MM.1S (cell line): ENCODE measurements at regions not wholly inside any gene's neighbourhood (a gene's known extent, or its start where the extent isn't known, plus 50 kb on each side); places are given as distances from the start of the nearest gene placed in this dataset.

Source experiments
- DNase-seq: peaks from one replicate; pipeline ENCODE4 v3.0.0-alpha.2; 2015
- H2AFZ ChIP-seq: fragments of 300-600 bp; sonication (generic); 2 replicates; pipeline ENCODE4 v1.6.0; 2016; ENCODE audit warnings: antibody characterized with exemption, low read length
- H3F3A ChIP-seq: fragments of 300-600 bp; sonication (generic); 2 replicates; pipeline ENCODE4 v1.6.1; 2016; ENCODE audit warnings: mild to moderate bottlenecking, antibody characterized with exemption, low read length, moderate library complexity, mixed read lengths; ENCODE audit not compliant: insufficient read depth
- H3K27ac ChIP-seq: fragments of 300-600 bp; sonication (generic); 2 replicates; pipeline ENCODE4 v1.5.1; 2016; ENCODE audit warnings: mild to moderate bottlenecking, low read length
- H3K27me3 ChIP-seq: fragments of 300-600 bp; sonication (generic); replicated peaks from 2 replicates; pipeline ENCODE4 v1.6.0; 2016; ENCODE audit warnings: low read length; ENCODE audit not compliant: insufficient read depth
- H3K36me3 ChIP-seq: fragments of 300-600 bp; sonication (generic); replicated peaks from 2 replicates; pipeline ENCODE4 v1.6.1; 2016; ENCODE audit warnings: mild to moderate bottlenecking, low read length, mixed read lengths; ENCODE audit not compliant: insufficient read depth
- H3K4me1 ChIP-seq: fragments of 300-600 bp; sonication (generic); 2 replicates; pipeline ENCODE4 v1.6.1; 2016; ENCODE audit warnings: low read length, mixed read lengths
- H3K4me2 ChIP-seq: fragments of 300-600 bp; sonication (generic); 2 replicates; pipeline ENCODE4 v1.6.0; 2016; ENCODE audit warnings: low read depth, low read length
- H3K4me3 ChIP-seq: fragments of 300-600 bp; sonication (generic); 2 replicates; pipeline ENCODE4 v1.5.1; 2016; ENCODE audit warnings: low read length, mixed read lengths
- H3K79me2 ChIP-seq: fragments of 300-600 bp; sonication (generic); 2 replicates; pipeline ENCODE4 v1.6.1; 2016; ENCODE audit warnings: mixed run types, low read length, mixed read lengths
- H3K9ac ChIP-seq: fragments of 300-600 bp; sonication (generic); 2 replicates; pipeline ENCODE4 v1.6.1; 2016; ENCODE audit warnings: low read length, mixed read lengths
- H3K9me2 ChIP-seq: fragments of 300-600 bp; sonication (generic); replicated peaks from 2 replicates; pipeline ENCODE4 v1.6.1; 2016; ENCODE audit warnings: mild to moderate bottlenecking, low read length, mixed read lengths; ENCODE audit not compliant: insufficient read depth
- H3K9me3 ChIP-seq: fragments of 300-600 bp; sonication (generic); replicated peaks from 2 replicates; pipeline ENCODE4 v1.6.1; 2016; ENCODE audit warnings: mild to moderate bottlenecking, low read length, mixed read lengths; ENCODE audit not compliant: insufficient read depth
- H4K20me1 ChIP-seq: fragments of 300-600 bp; sonication (generic); 2 replicates; pipeline ENCODE4 v1.6.1; 2016; ENCODE audit warnings: mild to moderate bottlenecking, low read length, moderate library complexity, mixed read lengths; ENCODE audit not compliant: insufficient read depth
- EZH2 ChIP-seq: fragments of 300-600 bp; sonication (generic); optimal IDR thresholded peaks from 2 replicates; pipeline ENCODE3; 2017; ENCODE audit warnings: low read depth, mild to moderate bottlenecking, antibody characterized with exemption, low read length, mixed read lengths
- EZH2phosphoT487 ChIP-seq: fragments of 300-600 bp; sonication (generic); IDR thresholded peaks from 2 replicates; pipeline ENCODE4 v1.6.1; 2018; ENCODE audit warnings: antibody characterized with exemption, low read length
- TF ChIP-seq, protein P1 (sequence below): fragments of 300-600 bp; sonication (generic); IDR thresholded peaks from 2 replicates; pipeline ENCODE4 v1.5.1; 2016; ENCODE audit warnings: antibody characterized with exemption, low read length, mixed read lengths

DNA sequence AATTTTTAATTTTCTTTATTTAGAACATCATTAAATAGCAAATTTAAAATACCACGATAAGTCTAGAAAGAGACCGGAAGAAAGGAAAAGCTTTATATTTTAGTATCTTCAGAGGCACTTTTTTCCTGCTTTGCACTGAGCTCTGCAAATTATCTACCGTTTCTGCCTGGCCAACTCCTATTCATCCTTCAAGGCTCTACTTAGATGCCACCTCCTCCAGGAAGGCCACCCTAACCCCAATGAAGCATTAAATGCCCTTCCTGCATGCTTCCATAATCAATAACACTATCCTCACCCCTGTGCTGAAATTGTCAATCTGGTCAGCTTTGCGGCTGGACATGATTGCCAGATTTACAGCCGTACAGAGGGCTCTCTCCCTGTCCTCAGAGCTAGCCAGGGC, 141.8 kb upstream of the CHST15 start:
- Histone ChIP-seq H3K27ac (no peak overlapping the region), H3K9me2 (no peaks in the 10 kb centered on the region), H3K36me3 (no peaks in the 10 kb centered on the region), H3F3A (no peaks in the 10 kb centered on the region), H3K4me3 (no peak overlapping the region), H2AFZ (no peak overlapping the region), H4K20me1 (no peaks in the 10 kb centered on the region), H3K4me2 (no peak overlapping the region), H3K4me1 (peaks cover 16% of the 10 kb centered on the region), H3K79me2 (no peaks in the 10 kb centered on the region), H3K9ac (no peak overlapping the region), H3K27me3 (no peaks in the 10 kb centered on the region), H3K9me3 (no peaks in the 10 kb centered on the region)
- TF ChIP-seq EZH2phosphoT487 (no peak), EZH2 (no peak)
- TF ChIP-seq, protein P1, sequence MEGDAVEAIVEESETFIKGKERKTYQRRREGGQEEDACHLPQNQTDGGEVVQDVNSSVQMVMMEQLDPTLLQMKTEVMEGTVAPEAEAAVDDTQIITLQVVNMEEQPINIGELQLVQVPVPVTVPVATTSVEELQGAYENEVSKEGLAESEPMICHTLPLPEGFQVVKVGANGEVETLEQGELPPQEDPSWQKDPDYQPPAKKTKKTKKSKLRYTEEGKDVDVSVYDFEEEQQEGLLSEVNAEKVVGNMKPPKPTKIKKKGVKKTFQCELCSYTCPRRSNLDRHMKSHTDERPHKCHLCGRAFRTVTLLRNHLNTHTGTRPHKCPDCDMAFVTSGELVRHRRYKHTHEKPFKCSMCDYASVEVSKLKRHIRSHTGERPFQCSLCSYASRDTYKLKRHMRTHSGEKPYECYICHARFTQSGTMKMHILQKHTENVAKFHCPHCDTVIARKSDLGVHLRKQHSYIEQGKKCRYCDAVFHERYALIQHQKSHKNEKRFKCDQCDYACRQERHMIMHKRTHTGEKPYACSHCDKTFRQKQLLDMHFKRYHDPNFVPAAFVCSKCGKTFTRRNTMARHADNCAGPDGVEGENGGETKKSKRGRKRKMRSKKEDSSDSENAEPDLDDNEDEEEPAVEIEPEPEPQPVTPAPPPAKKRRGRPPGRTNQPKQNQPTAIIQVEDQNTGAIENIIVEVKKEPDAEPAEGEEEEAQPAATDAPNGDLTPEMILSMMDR: no peak
- DNase-seq: no peak

DNA sequence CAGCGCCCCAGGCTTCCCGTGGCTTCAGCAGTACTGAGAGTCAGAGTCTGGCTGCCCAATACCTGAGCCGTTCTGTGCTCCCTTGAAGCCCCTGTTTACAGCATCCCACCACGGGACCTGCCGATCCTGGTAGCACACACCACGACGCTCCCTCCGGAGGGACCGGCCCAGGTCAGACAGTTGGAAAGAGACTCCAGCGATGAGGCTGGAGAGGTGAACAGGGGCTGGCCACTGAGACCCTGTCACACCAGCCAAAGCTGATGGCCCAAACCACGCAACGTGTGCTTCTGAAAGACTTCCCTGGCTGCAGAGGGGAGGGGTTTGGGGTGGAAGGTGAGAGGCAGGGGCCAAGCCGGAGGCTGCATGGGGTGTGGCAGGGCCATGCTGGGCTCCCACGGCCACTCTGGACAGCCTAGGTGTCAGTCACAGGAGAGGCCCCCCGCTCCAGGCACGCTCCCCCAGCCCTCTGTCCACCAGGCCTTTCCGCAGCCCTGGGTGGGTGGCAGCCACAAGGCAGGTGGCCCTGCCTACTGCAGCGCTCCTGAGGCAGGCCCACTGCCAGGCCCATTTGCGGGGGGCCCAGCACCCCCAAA, 140.2 kb upstream of the CHST15 start:
- TF ChIP-seq EZH2phosphoT487: no peak
- TF ChIP-seq, protein P1: no peak
- TF ChIP-seq EZH2: no peak

DNA sequence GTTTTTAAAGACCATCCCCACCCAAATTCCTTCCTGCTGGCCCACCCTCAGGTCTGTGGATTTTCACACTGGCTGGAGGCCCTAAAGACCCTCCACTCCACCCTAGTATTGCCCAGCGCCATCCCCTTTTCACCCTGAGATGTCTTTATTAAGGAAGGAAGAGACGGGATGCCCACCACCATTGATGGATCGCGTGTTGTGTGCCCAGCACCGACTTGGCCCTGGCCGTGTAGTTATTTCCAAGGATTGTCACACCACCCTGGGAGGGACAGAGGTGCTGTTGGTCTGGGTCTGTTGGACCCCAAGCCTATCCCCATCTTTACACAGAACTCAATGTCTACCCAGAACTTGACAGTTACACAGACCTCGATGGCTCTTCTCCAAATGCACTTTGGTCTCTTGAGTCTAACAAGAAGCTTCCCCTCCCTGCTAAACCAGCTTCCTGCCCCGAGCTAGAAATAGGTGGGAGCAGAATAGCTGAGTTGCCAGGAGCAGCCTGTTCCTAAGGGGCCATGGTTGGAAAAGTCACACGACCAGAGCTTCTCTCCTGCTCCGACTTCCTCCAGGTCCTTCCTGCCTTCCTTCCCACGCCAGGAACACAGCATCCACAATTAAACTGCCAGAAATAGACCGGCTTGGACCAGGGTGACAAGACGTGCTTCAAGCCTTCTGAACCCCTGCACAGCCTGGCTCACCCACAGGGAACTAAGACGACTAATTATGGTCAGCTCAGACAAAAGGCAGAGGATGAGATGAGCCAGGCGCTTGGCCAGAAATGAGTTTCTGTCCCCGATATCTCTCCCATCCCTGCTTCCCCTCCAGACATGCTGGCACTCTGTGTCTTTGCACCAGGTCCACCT, 139.5 kb upstream of the CHST15 start:
- TF ChIP-seq, protein P1: no peak
- TF ChIP-seq EZH2phosphoT487 (no peak), EZH2 (no peak)
- Histone ChIP-seq H4K20me1 (no peaks in the 10 kb centered on the region), H3K36me3 (no peaks in the 10 kb centered on the region), H3K9me3 (no peaks in the 10 kb centered on the region), H3K27me3 (no peaks in the 10 kb centered on the region), H3F3A (no peaks in the 10 kb centered on the region), H3K79me2 (no peaks in the 10 kb centered on the region), H3K27ac (no peak overlapping the region), H3K4me1 (peaks cover 10% of the 10 kb centered on the region), H2AFZ (no peak overlapping the region), H3K4me3 (no peak overlapping the region), H3K9me2 (no peaks in the 10 kb centered on the region), H3K9ac (no peak overlapping the region), H3K4me2 (no peak overlapping the region)
- no peak for DNase-seq

More for the DNA sequence above, 140.2 kb upstream of the CHST15 start:
- Histone ChIP-seq H4K20me1 (no peaks in the 10 kb centered on the region), H2AFZ (no peak overlapping the region), H3K27me3 (no peaks in the 10 kb centered on the region), H3K9ac (no peak overlapping the region), H3K4me3 (no peak overlapping the region), H3F3A (no peaks in the 10 kb centered on the region), H3K9me3 (no peaks in the 10 kb centered on the region), H3K27ac (no peak overlapping the region), H3K4me2 (no peak overlapping the region), H3K79me2 (no peaks in the 10 kb centered on the region), H3K9me2 (no peaks in the 10 kb centered on the region), H3K36me3 (no peaks in the 10 kb centered on the region), H3K4me1 (peaks cover 16% of the 10 kb centered on the region)
- DNase-seq: no peak
